Endothelial cell of umbilical vein (primary cell): ENCODE measurements at regions not wholly inside any gene's neighbourhood (a gene's known extent, or its start where the extent isn't known, plus 50 kb on each side); places are given as distances from the start of the nearest gene placed in this dataset.

Experiments used
- BruUV-seq: library from RNA; stranded (reverse); fragments of 400-500 nt; replicated peaks from 2 replicates; lab custom pipeline; 2021; lab: Mats Ljungman, UMichigan
- CTCF ChIA-PET: fragments of 300-600, 350-600 bp; sonication (Branson Sonifier 250); formaldehyde crosslinking; loops from one replicate; lab custom pipeline; 2021; ENCODE audit warnings: antibody characterized with exemption, inconsistent platforms; lab: Charles Lee
- POLR2A ChIA-PET: fragments of 300-600, 350-600 bp; sonication (Branson Sonifier 250); formaldehyde crosslinking; loops from one replicate; lab custom pipeline; 2021; ENCODE audit warnings: antibody characterized with exemption, inconsistent platforms; lab: Charles Lee
- DNase-seq: peaks from one replicate; pipeline ENCODE4 v3.0.0-alpha.2; 2011; ENCODE audit warnings: low read depth, low spot score
- FAIRE-seq: peaks from 2 replicates; lab custom pipeline; 2011; peaks lifted over from hg19 to GRCh38; lab: Jason Lieb, UNC
- H2AFZ ChIP-seq: 2 replicates; pipeline ENCODE4 v1.6.0; 2012; ENCODE audit warnings: low read depth, low read length, control low read depth, inconsistent platforms
- H3K27ac ChIP-seq: 2 replicates; pipeline ENCODE4 v1.5.1; 2011; ENCODE audit warnings: low read depth, mild to moderate bottlenecking, control low read depth, low read length, moderate library complexity; ENCODE audit not compliant: insufficient read depth
- H3K27me3 ChIP-seq, 2 experiments: 2 replicates each; pipeline versions ENCODE4 v1.6.0 to v1.6.1; 2011; ENCODE audit warnings: low read length in 2 of 2, mixed read lengths in 1 of 2; ENCODE audit not compliant: control insufficient read depth in 2 of 2, insufficient read depth in 2 of 2
- H3K36me3 ChIP-seq, 2 experiments: 2 replicates in 1 of 2; 3 replicates in 1 of 2; pipeline ENCODE4 v1.5.1; 2011; ENCODE audit warnings: low read length in 2 of 2, mild to moderate bottlenecking in 1 of 2, moderate library complexity in 1 of 2; ENCODE audit not compliant: control insufficient read depth in 2 of 2, insufficient read depth in 2 of 2; ENCODE audit errors: extremely low read depth in 1 of 2
- H3K4me1 ChIP-seq: 3 replicates; pipeline ENCODE4 v1.5.1; 2011; ENCODE audit warnings: mild to moderate bottlenecking, low read length; ENCODE audit not compliant: control insufficient read depth, insufficient read depth; ENCODE audit errors: extremely low read depth
- H3K4me2 ChIP-seq: 2 replicates; pipeline ENCODE4 v1.6.1; 2011; ENCODE audit warnings: low read length, control low read depth, mixed read lengths; ENCODE audit not compliant: insufficient read depth
- H3K4me3 ChIP-seq, 3 experiments: fragments of 200-600 bp in 1 of 3; sonication (generic), shearing (Covaris generic) in 1 of 3; replicated peaks in 1 of 3; 2 replicates each; pipeline ENCODE4 v1.5.1; 2011 to 2016; ENCODE audit warnings: control low read depth in 3 of 3, low read length in 3 of 3, mild to moderate bottlenecking in 2 of 3, inconsistent platforms in 1 of 3, low read depth in 1 of 3, moderate library complexity in 1 of 3; ENCODE audit not compliant: insufficient read depth in 1 of 3
- H3K79me2 ChIP-seq: 2 replicates; pipeline ENCODE4 v1.6.0; 2012; ENCODE audit warnings: low read length, inconsistent platforms; ENCODE audit not compliant: control insufficient read depth, insufficient read depth
- H3K9ac ChIP-seq: replicated peaks from 2 replicates; pipeline ENCODE3; 2011; ENCODE audit warnings: low read length, control low read depth; ENCODE audit not compliant: insufficient read depth; ENCODE audit errors: extremely low read depth
- H3K9me1 ChIP-seq: replicated peaks from 3 replicates; pipeline ENCODE4 v1.6.0; 2011; ENCODE audit warnings: mild to moderate bottlenecking, low read length; ENCODE audit not compliant: control insufficient read depth, insufficient read depth; ENCODE audit errors: extremely low read depth
- H3K9me3 ChIP-seq: replicated peaks from 2 replicates; pipeline ENCODE4 v1.5.1; 2012; ENCODE audit warnings: low read length, inconsistent platforms; ENCODE audit not compliant: control insufficient read depth, insufficient read depth
- H4K20me1 ChIP-seq: replicated peaks from 2 replicates; pipeline ENCODE3; 2011; ENCODE audit warnings: mild to moderate bottlenecking, low read length; ENCODE audit not compliant: control insufficient read depth, insufficient read depth; ENCODE audit errors: extremely low read depth
- EZH2 ChIP-seq: IDR thresholded peaks from 2 replicates; pipeline ENCODE4 v1.6.1; 2012; ENCODE audit warnings: borderline replicate concordance, low read depth, mild to moderate bottlenecking, moderate library complexity, low read length, inconsistent platforms; ENCODE audit not compliant: severe bottlenecking
- FOS ChIP-seq: IDR thresholded peaks from 2 replicates; pipeline ENCODE4 v1.6.1; 2011; ENCODE audit warnings: mild to moderate bottlenecking, low read length, moderate library complexity, borderline replicate concordance; ENCODE audit not compliant: insufficient read depth
- GATA2 ChIP-seq: IDR thresholded peaks from 2 replicates; pipeline ENCODE4 v1.7.0; 2011; ENCODE audit warnings: low read depth, mild to moderate bottlenecking, moderate library complexity, mixed read lengths, low read length; ENCODE audit not compliant: insufficient read length, insufficient read depth
- JUN ChIP-seq: IDR thresholded peaks from 2 replicates; pipeline ENCODE4 v1.6.1; 2011; ENCODE audit warnings: borderline replicate concordance, low read depth; ENCODE audit not compliant: insufficient read length, insufficient read depth
- MAX ChIP-seq: IDR thresholded peaks from 2 replicates; pipeline ENCODE4 v1.6.1; 2011; ENCODE audit not compliant: insufficient read depth, insufficient read length
- MYC ChIP-seq: IDR thresholded peaks from one replicate; pipeline ENCODE4 v1.6.1; 2011; ENCODE audit warnings: mild to moderate bottlenecking, low read depth, low read length
- POLR2A ChIP-seq: IDR thresholded peaks from 2 replicates; pipeline ENCODE4 v1.6.1; 2012; ENCODE audit warnings: low read depth, mild to moderate bottlenecking, control low read depth, low read length
- POLR2AphosphoS5 ChIP-seq: IDR thresholded peaks from 2 replicates; pipeline ENCODE4 v1.6.1; 2012; ENCODE audit warnings: low read depth, mild to moderate bottlenecking, control low read depth, low read length, moderate library complexity; ENCODE audit not compliant: insufficient read depth
- dilution Hi-C: fragments of 300-500 bp; cut with MboI; formaldehyde crosslinking; loops from one replicate; pipeline ENCODE4 v1.15.0; 2019; ENCODE audit warnings: low sequenced_read_pairs; ENCODE audit not compliant: extremely low pct_ligation_motif_present
- intact Hi-C: fragments of 100-400 bp; cut with micrococcal nuclease; formaldehyde crosslinking; loops from one replicate; pipeline ENCODE4 v1.10.0; 2022
- TF ChIP-seq, protein P1 (sequence below), 2 donors: IDR thresholded peaks; 1 replicate in 1 of 2; 2 replicates in 1 of 2; pipeline ENCODE4 v1.5.1; 2011; ENCODE audit warnings: low read length in 2 of 2, mild to moderate bottlenecking in 2 of 2, moderate library complexity in 2 of 2, control low read depth in 1 of 2, inconsistent platforms in 1 of 2, low read depth in 1 of 2; ENCODE audit not compliant: insufficient read depth in 1 of 2; ENCODE audit errors: extremely low read depth in 1 of 2

GRCh38 chr17:54835015-54835414 lies 65.6 kb upstream of the TOM1L1 start:
- Histone ChIP-seq H3K36me3 (no peaks in the 10 kb centered on the region), H4K20me1 (no peaks in the 10 kb centered on the region), H3K79me2 (no peaks in the 10 kb centered on the region), H3K9me1 (no peaks in the 10 kb centered on the region), H3K9ac (no peak overlapping the region), H3K9me3 (peaks cover 5% of the 10 kb centered on the region), H3K4me3 (no peak overlapping the region), H3K27ac (no peak overlapping the region), H3K27me3 (no peaks in the 10 kb centered on the region), H3K4me1 (no peaks in the 10 kb centered on the region), H3K4me2 (no peak overlapping the region), H2AFZ (no peak overlapping the region)
- DNase-seq (no peak), FAIRE-seq (no peak)
- ChIA-PET POLR2A (no interaction called here), CTCF (no interaction called here)
- intact Hi-C loops (no loop called here), dilution Hi-C loops (no loop called here)
- BruUV-seq, result no TSS peak
- no peak for TF ChIP-seq JUN
- TF ChIP-seq MYC, result no peak
- TF ChIP-seq FOS, result no peak
- no peak for TF ChIP-seq GATA2
- TF ChIP-seq, protein P1, sequence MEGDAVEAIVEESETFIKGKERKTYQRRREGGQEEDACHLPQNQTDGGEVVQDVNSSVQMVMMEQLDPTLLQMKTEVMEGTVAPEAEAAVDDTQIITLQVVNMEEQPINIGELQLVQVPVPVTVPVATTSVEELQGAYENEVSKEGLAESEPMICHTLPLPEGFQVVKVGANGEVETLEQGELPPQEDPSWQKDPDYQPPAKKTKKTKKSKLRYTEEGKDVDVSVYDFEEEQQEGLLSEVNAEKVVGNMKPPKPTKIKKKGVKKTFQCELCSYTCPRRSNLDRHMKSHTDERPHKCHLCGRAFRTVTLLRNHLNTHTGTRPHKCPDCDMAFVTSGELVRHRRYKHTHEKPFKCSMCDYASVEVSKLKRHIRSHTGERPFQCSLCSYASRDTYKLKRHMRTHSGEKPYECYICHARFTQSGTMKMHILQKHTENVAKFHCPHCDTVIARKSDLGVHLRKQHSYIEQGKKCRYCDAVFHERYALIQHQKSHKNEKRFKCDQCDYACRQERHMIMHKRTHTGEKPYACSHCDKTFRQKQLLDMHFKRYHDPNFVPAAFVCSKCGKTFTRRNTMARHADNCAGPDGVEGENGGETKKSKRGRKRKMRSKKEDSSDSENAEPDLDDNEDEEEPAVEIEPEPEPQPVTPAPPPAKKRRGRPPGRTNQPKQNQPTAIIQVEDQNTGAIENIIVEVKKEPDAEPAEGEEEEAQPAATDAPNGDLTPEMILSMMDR (IDR thresholded peaks at IDR 0.05; ENCODE audit: extremely low read depth in 1 of 2, insufficient read depth in 1 of 2, low read depth in 1 of 2, low read length in 2 of 2), result no peak
- no peak for TF ChIP-seq POLR2A
- TF ChIP-seq POLR2AphosphoS5, result no peak
- no peak for TF ChIP-seq MAX
- no peak for TF ChIP-seq EZH2
